Endothelial cell of umbilical vein (primary cell): ENCODE measurements at regions not wholly inside any gene's neighbourhood (a gene's known extent, or its start where the extent isn't known, plus 50 kb on each side); places are given as distances from the start of the nearest gene placed in this dataset.

Source experiments
- EZH2 ChIP-seq: IDR thresholded peaks from 2 replicates; pipeline ENCODE4 v1.6.1; 2012; ENCODE audit warnings: borderline replicate concordance, low read depth, mild to moderate bottlenecking, moderate library complexity, low read length, inconsistent platforms; ENCODE audit not compliant: severe bottlenecking
- FOS ChIP-seq: IDR thresholded peaks from 2 replicates; pipeline ENCODE4 v1.6.1; 2011; ENCODE audit warnings: mild to moderate bottlenecking, low read length, moderate library complexity, borderline replicate concordance; ENCODE audit not compliant: insufficient read depth
- JUN ChIP-seq: IDR thresholded peaks from 2 replicates; pipeline ENCODE4 v1.6.1; 2011; ENCODE audit warnings: borderline replicate concordance, low read depth; ENCODE audit not compliant: insufficient read length, insufficient read depth
- MYC ChIP-seq: IDR thresholded peaks from one replicate; pipeline ENCODE4 v1.6.1; 2011; ENCODE audit warnings: mild to moderate bottlenecking, low read depth, low read length
- POLR2A ChIP-seq: IDR thresholded peaks from 2 replicates; pipeline ENCODE4 v1.6.1; 2012; ENCODE audit warnings: low read depth, mild to moderate bottlenecking, control low read depth, low read length
- POLR2AphosphoS5 ChIP-seq: IDR thresholded peaks from 2 replicates; pipeline ENCODE4 v1.6.1; 2012; ENCODE audit warnings: low read depth, mild to moderate bottlenecking, control low read depth, low read length, moderate library complexity; ENCODE audit not compliant: insufficient read depth
- TF ChIP-seq, protein P1 (sequence below), 2 donors: IDR thresholded peaks; 1 replicate in 1 of 2; 2 replicates in 1 of 2; pipeline ENCODE4 v1.5.1; 2011; ENCODE audit warnings: low read length in 2 of 2, mild to moderate bottlenecking in 2 of 2, moderate library complexity in 2 of 2, control low read depth in 1 of 2, inconsistent platforms in 1 of 2, low read depth in 1 of 2; ENCODE audit not compliant: insufficient read depth in 1 of 2; ENCODE audit errors: extremely low read depth in 1 of 2
- TF ChIP-seq, protein P2 (sequence below): IDR thresholded peaks from 2 replicates; pipeline ENCODE4 v1.6.1; 2011; ENCODE audit not compliant: insufficient read depth, insufficient read length

DNA sequence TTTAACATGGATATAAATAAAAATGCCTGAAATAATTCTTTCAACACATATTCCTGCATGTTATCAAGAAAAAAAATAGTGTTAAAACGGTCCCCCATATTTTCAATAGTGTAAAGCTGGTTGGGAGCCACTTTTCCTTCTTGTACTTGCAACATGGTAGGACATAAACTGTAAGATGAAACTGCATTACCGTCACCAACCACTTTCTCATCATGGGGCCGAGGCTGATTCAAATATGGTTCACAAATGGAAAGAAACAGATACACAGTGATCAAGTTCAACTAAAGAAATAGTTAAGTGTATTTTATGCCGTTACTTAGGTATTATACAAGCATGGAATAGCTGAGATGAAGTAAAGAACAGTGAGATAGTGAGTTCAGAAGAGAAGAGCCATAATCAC lies 360.7 kb downstream of the ZEB2 start:
- TF ChIP-seq, protein P1, sequence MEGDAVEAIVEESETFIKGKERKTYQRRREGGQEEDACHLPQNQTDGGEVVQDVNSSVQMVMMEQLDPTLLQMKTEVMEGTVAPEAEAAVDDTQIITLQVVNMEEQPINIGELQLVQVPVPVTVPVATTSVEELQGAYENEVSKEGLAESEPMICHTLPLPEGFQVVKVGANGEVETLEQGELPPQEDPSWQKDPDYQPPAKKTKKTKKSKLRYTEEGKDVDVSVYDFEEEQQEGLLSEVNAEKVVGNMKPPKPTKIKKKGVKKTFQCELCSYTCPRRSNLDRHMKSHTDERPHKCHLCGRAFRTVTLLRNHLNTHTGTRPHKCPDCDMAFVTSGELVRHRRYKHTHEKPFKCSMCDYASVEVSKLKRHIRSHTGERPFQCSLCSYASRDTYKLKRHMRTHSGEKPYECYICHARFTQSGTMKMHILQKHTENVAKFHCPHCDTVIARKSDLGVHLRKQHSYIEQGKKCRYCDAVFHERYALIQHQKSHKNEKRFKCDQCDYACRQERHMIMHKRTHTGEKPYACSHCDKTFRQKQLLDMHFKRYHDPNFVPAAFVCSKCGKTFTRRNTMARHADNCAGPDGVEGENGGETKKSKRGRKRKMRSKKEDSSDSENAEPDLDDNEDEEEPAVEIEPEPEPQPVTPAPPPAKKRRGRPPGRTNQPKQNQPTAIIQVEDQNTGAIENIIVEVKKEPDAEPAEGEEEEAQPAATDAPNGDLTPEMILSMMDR (IDR thresholded peaks at IDR 0.05; ENCODE audit: extremely low read depth in 1 of 2, insufficient read depth in 1 of 2, low read depth in 1 of 2, low read length in 2 of 2) = no peak
- TF ChIP-seq POLR2AphosphoS5 = no peak
- no peak for TF ChIP-seq POLR2A
- TF ChIP-seq EZH2 = no peak
- no peak for TF ChIP-seq MYC
- no peak for TF ChIP-seq JUN
- no peak for TF ChIP-seq FOS
- TF ChIP-seq, protein P2, sequence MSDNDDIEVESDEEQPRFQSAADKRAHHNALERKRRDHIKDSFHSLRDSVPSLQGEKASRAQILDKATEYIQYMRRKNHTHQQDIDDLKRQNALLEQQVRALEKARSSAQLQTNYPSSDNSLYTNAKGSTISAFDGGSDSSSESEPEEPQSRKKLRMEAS = no peak
